CD4-positive, alpha-beta T cell (primary cell): ENCODE measurements at regions not wholly inside any gene's neighbourhood (a gene's known extent, or its start where the extent isn't known, plus 50 kb on each side); places are given as distances from the start of the nearest gene placed in this dataset.

Experiments used
- ATAC-seq: fragments of 200-7000 bp; cut with Tn5 transposase; one replicate; pipeline ENCODE4 v1.10.0; 2022; ENCODE audit warnings: mild to moderate bottlenecking; ENCODE audit not compliant: poor library complexity
- CTCF ChIA-PET: fragments of 350-600 bp; sonication (Branson Sonifier 250); formaldehyde crosslinking; loops from one replicate; lab custom pipeline; 2021; ENCODE audit warnings: antibody characterized with exemption, inconsistent platforms; lab: Charles Lee
- POLR2A ChIA-PET: fragments of 350-600 bp; sonication (Branson Sonifier 250); formaldehyde crosslinking; loops from one replicate; lab custom pipeline; 2021; ENCODE audit warnings: antibody characterized with exemption, inconsistent platforms; lab: Charles Lee
- DNase-seq, 14 experiments: peaks; one replicate each; pipeline ENCODE4 v3.0.0-alpha.2; 2013 to 2020; ENCODE audit warnings: mixed read lengths in 2 of 14
- H3K27ac ChIP-seq, 2 donors: one replicate each; pipeline versions ENCODE4 v1.5.1 to v1.7.0; 2013; ENCODE audit warnings: low read length in 2 of 2, low read depth in 1 of 2, mild to moderate bottlenecking in 1 of 2
- H3K27me3 ChIP-seq, 2 experiments: 1 replicate in 1 of 2; 2 replicates in 1 of 2; pipeline versions ENCODE4 v1.6.1 to v1.7.0; 2013; ENCODE audit warnings: low read length in 2 of 2, control low read depth in 1 of 2, mild to moderate bottlenecking in 1 of 2, moderate library complexity in 1 of 2; ENCODE audit not compliant: insufficient read depth in 2 of 2, control insufficient read depth in 1 of 2
- H3K36me3 ChIP-seq: one replicate; pipeline ENCODE4 v1.6.1; 2013; ENCODE audit warnings: low read length, control low read depth; ENCODE audit not compliant: insufficient read depth
- H3K4me1 ChIP-seq: one replicate; pipeline ENCODE4 v1.6.1; 2013; ENCODE audit warnings: low read length, control low read depth; ENCODE audit not compliant: insufficient read depth
- H3K4me3 ChIP-seq: one replicate; pipeline ENCODE4 v1.5.1; 2013; ENCODE audit warnings: mild to moderate bottlenecking, low read length, moderate library complexity
- H3K9me3 ChIP-seq, 2 experiments: 1 replicate in 1 of 2; 2 replicates in 1 of 2; pipeline versions ENCODE4 v1.6.1 to v1.7.0; 2013; ENCODE audit warnings: low read length in 2 of 2, mild to moderate bottlenecking in 2 of 2, control low read depth in 1 of 2, moderate library complexity in 1 of 2; ENCODE audit not compliant: control insufficient read depth in 1 of 2, insufficient read depth in 1 of 2
- H3K27ac Mint-ChIP-seq: one replicate; pipeline ENCODE4 v1.8.0; 2020; ENCODE audit warnings: mixed read lengths
- H3K27me3 Mint-ChIP-seq: one replicate; pipeline ENCODE4 v1.8.0; 2021; ENCODE audit warnings: mixed read lengths
- H3K36me3 Mint-ChIP-seq: one replicate; pipeline ENCODE4 v1.8.0; 2021; ENCODE audit warnings: low read depth, mixed read lengths
- H3K4me1 Mint-ChIP-seq: one replicate; pipeline ENCODE4 v1.8.0; 2021; ENCODE audit warnings: low read depth, mixed read lengths
- H3K4me3 Mint-ChIP-seq: one replicate; pipeline ENCODE4 v1.8.0; 2020; ENCODE audit warnings: mild to moderate bottlenecking, mixed read lengths
- H3K9me3 Mint-ChIP-seq: one replicate; pipeline ENCODE4 v1.8.0; 2020; ENCODE audit warnings: mixed read lengths
- CTCF ChIP-seq: fragments of 200-600 bp; IDR thresholded peaks from one replicate; pipeline ENCODE4 v1.8.0; 2022; ENCODE audit warnings: antibody characterized with exemption, mild to moderate bottlenecking
- intact Hi-C, 2 experiments: fragments of 100-400 bp; cut with DNase I in 1 of 2; cut with micrococcal nuclease in 1 of 2; formaldehyde crosslinking; loops; one replicate each; pipeline versions ENCODE4 v1.15.1 to v1.9.0; 2023 to 2025; cut with DNase I, micrococcal nuclease

GRCh38 chr15:29194866-29195265, 74.8 kb downstream of the NSMCE3 start:
- ATAC-seq (no peak), DNase-seq (no peak)
- H3K36me3 Mint-ChIP-seq, result no peaks in the 10 kb centered on the region
- Histone ChIP-seq H3K36me3 (no peaks in the 10 kb centered on the region), H3K27ac (no peak overlapping the region), H3K4me3 (no peak overlapping the region), H3K4me1 (no peaks in the 10 kb centered on the region), H3K9me3 (no peaks in the 10 kb centered on the region), H3K27me3 (peaks cover 5 to 10% of the 10 kb centered on the region in 2 experiments)
- H3K27ac Mint-ChIP-seq, result no peak overlapping the region
- CTCF ChIA-PET, result no interaction called here
- TF ChIP-seq CTCF, result no peak
- H3K4me1 Mint-ChIP-seq, result no peaks in the 10 kb centered on the region
- peaks cover 18% of the 10 kb centered on the region for H3K27me3 Mint-ChIP-seq
- H3K9me3 Mint-ChIP-seq, result no peaks in the 10 kb centered on the region
- intact Hi-C loops, result no loop called here
- POLR2A ChIA-PET, result no interaction called here
- H3K4me3 Mint-ChIP-seq, result no peak overlapping the region

- intact Hi-C loops, result no loop called here
- Histone ChIP-seq H3K4me3 (no peak overlapping the region), H3K27me3 (no peaks in the 10 kb centered on the region), H3K27ac (no peak overlapping the region), H3K36me3 (no peaks in the 10 kb centered on the region), H3K4me1 (no peaks in the 10 kb centered on the region), H3K9me3 (no peaks in the 10 kb centered on the region)
- ChIA-PET POLR2A (no interaction called here), CTCF (no interaction called here)
- Mint-ChIP-seq H3K27ac (no peak overlapping the region), H3K4me3 (no peak overlapping the region), H3K27me3 (peaks cover 37% of the 10 kb centered on the region), H3K9me3 (no peaks in the 10 kb centered on the region), H3K4me1 (no peaks in the 10 kb centered on the region), H3K36me3 (no peaks in the 10 kb centered on the region)
- no peak for TF ChIP-seq CTCF
- DNase-seq (no peak), ATAC-seq (no peak)
Measured at GRCh38 chr15:29183071-29183831, 86.4 kb downstream of the NSMCE3 start.

GRCh38 chr15:29182590-29182989, 87.0 kb downstream of the NSMCE3 start:
- Histone ChIP-seq H3K27ac (no peak overlapping the region), H3K36me3 (no peaks in the 10 kb centered on the region), H3K4me1 (no peaks in the 10 kb centered on the region), H3K27me3 (no peaks in the 10 kb centered on the region), H3K4me3 (no peak overlapping the region), H3K9me3 (no peaks in the 10 kb centered on the region)
- intact Hi-C loops, result no loop called here
- H3K27ac Mint-ChIP-seq, result no peak overlapping the region
- ChIA-PET POLR2A (no interaction called here), CTCF (no interaction called here)
- H3K9me3 Mint-ChIP-seq, result no peaks in the 10 kb centered on the region
- no peak overlapping the region for H3K4me3 Mint-ChIP-seq
- ATAC-seq (no peak), DNase-seq (no peak)
- peaks cover 37% of the 10 kb centered on the region for H3K27me3 Mint-ChIP-seq
- no peaks in the 10 kb centered on the region for H3K4me1 Mint-ChIP-seq
- no peaks in the 10 kb centered on the region for H3K36me3 Mint-ChIP-seq
- TF ChIP-seq CTCF, result no peak
